ENCODE measurements at regions not wholly inside any gene's neighbourhood (a gene's known extent, or its start where the extent isn't known, plus 50 kb on each side); places are given as distances from the start of the nearest gene placed in this dataset.

GRCh38 chr15:39497016-39497758 lies 83.7 kb upstream of the THBS1 start:
- TF ChIP-seq GATA2 (IDR thresholded peaks at IDR 0.05; ENCODE audit: low read depth, low read length) (no peak), GATA3 (IDR thresholded peaks at IDR 0.05; ENCODE audit: low read depth, low read length) (no peak)

All from SH-SY5Y (cell line).